Sigmoid colon (tissue), 4 donors: ENCODE measurements at regions not wholly inside any gene's neighbourhood (a gene's known extent, or its start where the extent isn't known, plus 50 kb on each side); places are given as distances from the start of the nearest gene placed in this dataset.

Source experiments
- EP300 ChIP-seq, 4 donors: sonication (generic); formaldehyde crosslinking; IDR thresholded peaks; one replicate each; pipeline ENCODE4 v1.6.1; 2017; ENCODE audit warnings: antibody characterized with exemption in 4 of 4
- POLR2A ChIP-seq, 2 donors: fragments of 450-650 bp; IDR thresholded peaks; one replicate each; pipeline ENCODE4 v1.6.1; 2016; ENCODE audit warnings: antibody characterized with exemption in 2 of 2, mild to moderate bottlenecking in 2 of 2, moderate library complexity in 2 of 2
- POLR2AphosphoS5 ChIP-seq, 4 donors: sonication (generic); formaldehyde crosslinking; IDR thresholded peaks; one replicate each; pipeline ENCODE4 v1.6.1; 2017; ENCODE audit warnings: antibody characterized with exemption in 4 of 4
- TF ChIP-seq, protein P1 (sequence below), 4 experiments: fragments of 450-650 bp in 3 of 4; fragments of 200-600 bp in 1 of 4; IDR thresholded peaks; one replicate each; pipeline ENCODE4 v1.5.1; 2016 to 2019; ENCODE audit warnings: antibody characterized with exemption in 4 of 4, mild to moderate bottlenecking in 3 of 4, moderate library complexity in 2 of 4

DNA sequence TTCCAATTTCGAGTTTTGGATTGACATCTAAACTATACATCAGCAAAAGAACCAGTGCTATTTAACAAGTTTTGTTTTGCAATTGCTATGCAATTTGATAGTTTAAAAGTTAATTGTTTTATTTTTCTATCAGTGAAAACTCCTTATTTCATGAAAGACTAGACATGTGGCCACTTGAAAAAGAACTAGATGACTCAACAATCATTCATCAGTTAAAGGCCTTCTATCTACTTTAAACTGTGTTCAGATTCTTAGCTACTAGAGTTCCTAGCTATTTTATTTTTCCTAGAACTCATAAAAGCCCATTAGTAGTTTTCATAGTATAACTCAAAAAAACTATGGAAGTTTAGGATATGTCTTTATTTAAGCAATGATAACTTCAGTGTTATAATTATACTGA is 104.6 kb upstream of the LSM8 start:
- TF ChIP-seq, protein P1, sequence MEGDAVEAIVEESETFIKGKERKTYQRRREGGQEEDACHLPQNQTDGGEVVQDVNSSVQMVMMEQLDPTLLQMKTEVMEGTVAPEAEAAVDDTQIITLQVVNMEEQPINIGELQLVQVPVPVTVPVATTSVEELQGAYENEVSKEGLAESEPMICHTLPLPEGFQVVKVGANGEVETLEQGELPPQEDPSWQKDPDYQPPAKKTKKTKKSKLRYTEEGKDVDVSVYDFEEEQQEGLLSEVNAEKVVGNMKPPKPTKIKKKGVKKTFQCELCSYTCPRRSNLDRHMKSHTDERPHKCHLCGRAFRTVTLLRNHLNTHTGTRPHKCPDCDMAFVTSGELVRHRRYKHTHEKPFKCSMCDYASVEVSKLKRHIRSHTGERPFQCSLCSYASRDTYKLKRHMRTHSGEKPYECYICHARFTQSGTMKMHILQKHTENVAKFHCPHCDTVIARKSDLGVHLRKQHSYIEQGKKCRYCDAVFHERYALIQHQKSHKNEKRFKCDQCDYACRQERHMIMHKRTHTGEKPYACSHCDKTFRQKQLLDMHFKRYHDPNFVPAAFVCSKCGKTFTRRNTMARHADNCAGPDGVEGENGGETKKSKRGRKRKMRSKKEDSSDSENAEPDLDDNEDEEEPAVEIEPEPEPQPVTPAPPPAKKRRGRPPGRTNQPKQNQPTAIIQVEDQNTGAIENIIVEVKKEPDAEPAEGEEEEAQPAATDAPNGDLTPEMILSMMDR (IDR thresholded peaks at IDR 0.05): no peak
- TF ChIP-seq POLR2AphosphoS5 (IDR thresholded peaks at IDR 0.05) (no peak), POLR2A (IDR thresholded peaks at IDR 0.05) (no peak), EP300 (IDR thresholded peaks at IDR 0.05) (no peak)
